Fibroblast of skin of left quadriceps (primary cell): ENCODE measurements at regions not wholly inside any gene's neighbourhood (a gene's known extent, or its start where the extent isn't known, plus 50 kb on each side); places are given as distances from the start of the nearest gene placed in this dataset.

Experiments used
- DNase-seq, 2 experiments: peaks; one replicate each; pipeline ENCODE4 v3.0.0-alpha.2; 2013; ENCODE audit warnings: low read depth in 2 of 2

GRCh38 chr18:37636831-37637477, 71.4 kb upstream of the CELF4 start:
- DNase-seq = no peak

GRCh38 chr18:37634516-37634915, 68.9 kb upstream of the CELF4 start:
- DNase-seq = no peak

- no peak for DNase-seq
Measured at GRCh38 chr18:37631422-37631821, 65.8 kb upstream of the CELF4 start.

- DNase-seq = no peak
Measured at GRCh38 chr18:37630334-37630733, 64.7 kb upstream of the CELF4 start.

- DNase-seq = no peak
Measured at GRCh38 chr18:37628470-37629220, 63.0 kb upstream of the CELF4 start.

- DNase-seq = no peak
Measured at GRCh38 chr18:37624318-37624717, 58.7 kb upstream of the CELF4 start.

GRCh38 chr18:37619964-37620363, 54.4 kb upstream of the CELF4 start:
- no peak for DNase-seq

GRCh38 chr18:37617623-37618022, 52.0 kb upstream of the CELF4 start:
- DNase-seq = no peak
